Omental fat pad (tissue), 3 donors: ENCODE measurements at regions not wholly inside any gene's neighbourhood (a gene's known extent, or its start where the extent isn't known, plus 50 kb on each side); places are given as distances from the start of the nearest gene placed in this dataset.
"Not testable (repeated sequence)": the region's sequence is repeated elsewhere in the genome, so short reads cannot be mapped to it uniquely, and the experiment has no call there.

Experiments used
- ATAC-seq: fragments of 150-250 bp; one replicate; pipeline ENCODE4 v1.9.1; 2016; ENCODE audit warnings: mild to moderate bottlenecking, moderate library complexity; ENCODE audit not compliant: low FRiP score
- DNase-seq: peaks from one replicate; pipeline ENCODE4 v3.0.0-alpha.2; 2019; ENCODE audit warnings: low spot score
- TF ChIP-seq, protein P1 (sequence below), 3 donors: fragments of 450-650 bp; IDR thresholded peaks; one replicate each; pipeline ENCODE4 v1.5.1; 2016 to 2017; ENCODE audit warnings: antibody characterized with exemption in 3 of 3, mild to moderate bottlenecking in 3 of 3, moderate library complexity in 2 of 3

DNA sequence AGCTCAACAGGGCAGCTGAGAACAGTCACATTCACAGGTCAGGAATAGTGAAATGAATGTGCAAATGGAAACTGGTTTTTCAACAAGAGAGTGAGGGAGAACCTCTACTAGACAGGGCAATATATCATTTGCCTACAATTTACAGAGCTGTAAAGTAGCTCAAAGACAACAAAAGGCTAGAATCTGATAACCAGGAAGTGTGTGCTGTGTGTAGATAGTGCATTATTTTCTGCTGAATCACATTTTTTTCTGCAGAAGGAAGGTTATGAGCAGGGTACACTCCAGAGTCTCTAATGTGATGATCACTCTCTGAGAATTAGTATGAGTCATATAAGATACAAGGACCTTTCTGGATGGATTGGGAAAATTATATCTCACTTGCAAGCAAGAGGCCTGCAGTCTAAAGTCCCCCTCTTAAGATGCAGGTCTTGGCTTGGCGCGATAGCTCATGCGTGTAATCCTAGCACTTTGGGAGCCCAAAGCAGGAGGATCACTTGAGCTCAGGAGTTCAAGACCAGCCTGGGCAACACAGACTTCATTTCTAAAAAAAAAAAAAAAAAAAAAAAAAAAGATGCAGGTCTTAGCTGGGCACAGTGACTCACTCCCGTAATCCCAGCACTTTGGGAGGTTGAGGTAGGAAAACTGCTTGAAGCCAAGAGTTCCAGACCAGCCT lies 59.9 kb upstream of the COBL start:
- TF ChIP-seq, protein P1, sequence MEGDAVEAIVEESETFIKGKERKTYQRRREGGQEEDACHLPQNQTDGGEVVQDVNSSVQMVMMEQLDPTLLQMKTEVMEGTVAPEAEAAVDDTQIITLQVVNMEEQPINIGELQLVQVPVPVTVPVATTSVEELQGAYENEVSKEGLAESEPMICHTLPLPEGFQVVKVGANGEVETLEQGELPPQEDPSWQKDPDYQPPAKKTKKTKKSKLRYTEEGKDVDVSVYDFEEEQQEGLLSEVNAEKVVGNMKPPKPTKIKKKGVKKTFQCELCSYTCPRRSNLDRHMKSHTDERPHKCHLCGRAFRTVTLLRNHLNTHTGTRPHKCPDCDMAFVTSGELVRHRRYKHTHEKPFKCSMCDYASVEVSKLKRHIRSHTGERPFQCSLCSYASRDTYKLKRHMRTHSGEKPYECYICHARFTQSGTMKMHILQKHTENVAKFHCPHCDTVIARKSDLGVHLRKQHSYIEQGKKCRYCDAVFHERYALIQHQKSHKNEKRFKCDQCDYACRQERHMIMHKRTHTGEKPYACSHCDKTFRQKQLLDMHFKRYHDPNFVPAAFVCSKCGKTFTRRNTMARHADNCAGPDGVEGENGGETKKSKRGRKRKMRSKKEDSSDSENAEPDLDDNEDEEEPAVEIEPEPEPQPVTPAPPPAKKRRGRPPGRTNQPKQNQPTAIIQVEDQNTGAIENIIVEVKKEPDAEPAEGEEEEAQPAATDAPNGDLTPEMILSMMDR (IDR thresholded peaks at IDR 0.05) = no peak
- DNase-seq = no peak
- ATAC-seq = peak; percentile 75

DNA sequence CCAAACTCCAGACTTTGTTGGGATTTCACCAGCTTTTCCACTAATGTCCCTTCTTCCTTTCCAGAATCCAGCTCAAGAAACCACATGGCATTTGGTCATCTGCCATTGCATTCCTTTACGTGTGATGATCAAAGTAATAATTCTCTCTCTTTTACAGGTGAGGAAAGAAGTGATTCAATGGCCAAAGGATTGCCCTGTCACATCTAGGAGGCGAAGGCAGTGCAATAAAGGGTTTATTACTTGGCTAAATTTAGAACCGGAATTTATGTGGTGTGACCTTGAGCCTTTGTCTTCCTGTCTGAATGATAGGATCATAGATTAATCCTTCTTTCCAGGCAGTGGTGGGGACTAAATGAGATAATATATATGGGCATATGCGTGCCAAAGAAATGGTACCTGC lies 58.3 kb upstream of the COBL start:
- no peak for DNase-seq
- ATAC-seq = no peak
- TF ChIP-seq, protein P1 (IDR thresholded peaks at IDR 0.05) = no peak

- not testable (repeated sequence) for ATAC-seq, DNase-seq
Observed at GRCh38 chr7:51373607-51374006, 57.0 kb upstream of the COBL start.

GRCh38 chr7:51369746-51370145 lies 53.1 kb upstream of the COBL start:
- TF ChIP-seq, protein P1 (IDR thresholded peaks at IDR 0.05) = no peak
- ATAC-seq (no peak), DNase-seq (no peak)

DNA sequence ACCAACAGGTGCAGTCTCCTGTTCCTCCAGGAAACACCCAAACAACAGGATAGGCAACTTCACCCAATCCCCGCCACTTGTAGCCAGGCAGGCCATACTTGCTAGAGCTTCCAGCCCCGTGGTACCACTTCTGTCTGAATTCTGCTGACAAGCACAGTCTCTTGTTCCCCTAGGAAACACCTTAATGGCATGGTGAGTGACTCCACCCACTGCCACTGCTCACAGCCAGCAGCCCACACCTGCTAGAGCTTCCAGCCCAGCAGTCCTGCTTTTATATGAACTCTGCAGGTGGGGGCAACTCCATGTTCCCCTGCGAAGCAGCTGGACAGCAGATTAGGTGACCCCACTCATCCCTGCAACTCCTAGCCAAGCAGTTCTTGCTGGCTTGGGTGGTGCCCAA lies 52.6 kb upstream of the COBL start:
- DNase-seq, ATAC-seq: not testable (repeated sequence)

GRCh38 chr7:51368334-51368733 lies 51.7 kb upstream of the COBL start:
- TF ChIP-seq, protein P1 (IDR thresholded peaks at IDR 0.05) = no peak
- DNase-seq (no peak), ATAC-seq (no peak)

DNA sequence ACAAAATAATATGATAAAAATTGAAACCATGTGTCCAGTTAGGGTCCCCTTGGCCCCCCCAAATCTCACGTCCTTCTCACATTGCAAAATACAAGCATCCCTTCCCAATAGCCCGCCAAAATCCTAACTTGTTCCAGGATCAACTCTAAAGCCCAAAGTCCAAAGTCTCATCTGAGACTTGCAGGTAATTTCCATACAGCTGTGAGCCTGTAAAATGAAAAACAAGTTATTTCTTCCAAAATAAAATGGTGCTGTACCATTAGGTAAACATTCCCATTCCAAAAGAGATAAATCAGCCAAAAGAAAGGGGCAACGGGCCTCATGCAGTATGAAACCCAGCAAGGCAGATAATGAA lies 51.0 kb upstream of the COBL start:
- DNase-seq (no peak), ATAC-seq (no peak)
- TF ChIP-seq, protein P1 (IDR thresholded peaks at IDR 0.05) = no peak

DNA sequence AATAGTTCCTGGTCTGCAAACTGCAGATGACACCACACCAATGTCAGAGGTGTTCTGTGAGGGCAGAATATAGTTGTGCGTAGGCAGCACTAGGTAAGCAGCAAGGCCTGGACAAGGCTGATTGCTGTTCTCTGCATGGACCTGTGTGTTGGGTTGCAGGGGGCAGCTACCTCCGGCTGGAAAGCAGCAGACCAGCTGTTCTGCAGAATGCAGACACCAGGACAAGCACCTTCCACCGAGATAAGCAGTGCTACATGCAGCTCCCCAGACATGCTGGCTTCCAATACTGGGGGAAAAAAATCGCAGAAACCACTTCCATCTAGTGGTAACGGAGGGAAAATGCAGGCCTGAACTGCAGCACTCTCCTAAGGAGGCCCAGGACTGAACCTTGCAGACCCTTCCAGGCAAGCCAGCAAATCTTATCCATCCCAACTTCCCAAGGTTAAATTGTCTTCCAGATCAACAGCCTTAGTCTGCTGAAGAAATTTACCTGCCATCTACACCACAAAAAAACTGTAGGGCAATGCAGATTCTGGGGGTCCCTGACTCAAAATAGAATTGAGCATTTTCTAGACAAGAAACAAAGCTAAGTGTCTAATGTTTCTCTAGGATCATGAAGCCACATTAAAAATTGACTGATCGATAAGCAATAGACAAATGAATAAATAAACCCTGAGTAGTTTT lies 50.5 kb upstream of the COBL start:
- TF ChIP-seq, protein P1 (IDR thresholded peaks at IDR 0.05) = peak in 2 of 3 donors; percentile 18 to 30
- ATAC-seq = peak; percentile 72
- DNase-seq = no peak
